DMS 273 treated with DMSO at 0.1 percent for 48 hours (cell line): ENCODE measurements at regions not wholly inside any gene's neighbourhood (a gene's known extent, or its start where the extent isn't known, plus 50 kb on each side); places are given as distances from the start of the nearest gene placed in this dataset.

Experiments
- DNase-seq: peaks from one replicate; lab custom pipeline; 2025; lab: John Stamatoyannopoulos, UW

GRCh38 chr3:22113453-22113852 lies 362.4 kb upstream of the ZNF385D start:
- DNase-seq, result no peak

GRCh38 chr3:22115581-22115980 lies 364.6 kb upstream of the ZNF385D start:
- no peak for DNase-seq

- no peak for DNase-seq
These were observed 366.1 kb upstream of the ZNF385D start for GRCh38 chr3:22117091-22117490.

- DNase-seq, result peak; percentile 6
These were observed 366.8 kb upstream of the ZNF385D start for GRCh38 chr3:22117751-22118346.

GRCh38 chr3:22118542-22118941 lies 367.5 kb upstream of the ZNF385D start:
- DNase-seq, result no peak

GRCh38 chr3:22121068-22121701 lies 370.2 kb upstream of the ZNF385D start:
- no peak for DNase-seq

- DNase-seq, result no peak
These were observed 371.6 kb upstream of the ZNF385D start for GRCh38 chr3:22122567-22122966.

- no peak for DNase-seq
These were observed 378.1 kb upstream of the ZNF385D start for GRCh38 chr3:22129101-22129500.

- no peak for DNase-seq
These were observed 390.8 kb upstream of the ZNF385D start for GRCh38 chr3:22141769-22142168.

- DNase-seq, result no peak
These were observed 396.2 kb upstream of the ZNF385D start for GRCh38 chr3:22147161-22147560.

- DNase-seq, result no peak
These were observed 405.9 kb upstream of the ZNF385D start for GRCh38 chr3:22156868-22157267.

- DNase-seq, result no peak
These were observed 406.8 kb upstream of the ZNF385D start for GRCh38 chr3:22157848-22158247.

- DNase-seq, result no peak
These were observed 408.1 kb upstream of the ZNF385D start for GRCh38 chr3:22159004-22159695.

- DNase-seq, result no peak
These were observed 410.3 kb upstream of the ZNF385D start for GRCh38 chr3:22161315-22161714.

- no peak for DNase-seq
These were observed 419.4 kb upstream of the ZNF385D start for GRCh38 chr3:22170370-22170769.

- no peak for DNase-seq
These were observed 422.0 kb upstream of the ZNF385D start for GRCh38 chr3:22172964-22173363.

GRCh38 chr3:22175947-22176346 lies 424.9 kb upstream of the ZNF385D start:
- no peak for DNase-seq

GRCh38 chr3:22176911-22177310 lies 425.9 kb upstream of the ZNF385D start:
- DNase-seq, result no peak

- no peak for DNase-seq
These were observed 438.6 kb upstream of the ZNF385D start for GRCh38 chr3:22189616-22190015.

GRCh38 chr3:22199095-22199494 lies 448.1 kb upstream of the ZNF385D start:
- DNase-seq, result no peak

GRCh38 chr3:22208844-22209243 lies 457.8 kb upstream of the ZNF385D start:
- no peak for DNase-seq

- DNase-seq, result no peak
These were observed 458.6 kb upstream of the ZNF385D start for GRCh38 chr3:22209578-22209977.

- DNase-seq, result no peak
These were observed 459.7 kb upstream of the ZNF385D start for GRCh38 chr3:22210693-22211092.

GRCh38 chr3:22216601-22217000 lies 465.6 kb upstream of the ZNF385D start:
- DNase-seq, result no peak
